Caco-2 (cell line): ENCODE measurements at regions not wholly inside any gene's neighbourhood (a gene's known extent, or its start where the extent isn't known, plus 50 kb on each side); places are given as distances from the start of the nearest gene placed in this dataset.

ENCODE experiments used
- BruUV-seq: library from RNA; stranded (reverse); fragments of 400-500 nt; replicated peaks from 2 replicates; lab custom pipeline; 2021; lab: Mats Ljungman, UMichigan
- CTCF ChIA-PET: fragments of 300-600 bp; sonication (Branson Sonifier 250); formaldehyde crosslinking; loops from one replicate; lab custom pipeline; 2022; ENCODE audit warnings: antibody characterized with exemption; lab: Charles Lee
- POLR2A ChIA-PET: fragments of 300-600 bp; sonication (Branson Sonifier 250); formaldehyde crosslinking; loops from one replicate; lab custom pipeline; 2022; ENCODE audit warnings: antibody characterized with exemption; lab: Charles Lee
- DNase-seq, 2 experiments: peaks; one replicate each; pipeline versions ENCODE4 v3.0.0 to v3.0.0-alpha.2; 2020 to 2022
- H3K27me3 ChIP-seq: replicated peaks from 2 replicates; pipeline ENCODE4 v1.6.0; 2011; ENCODE audit warnings: low read length; ENCODE audit not compliant: control insufficient read depth, insufficient read depth
- H3K36me3 ChIP-seq: 2 replicates; pipeline ENCODE4 v1.5.1; 2011; ENCODE audit warnings: low read length; ENCODE audit not compliant: control insufficient read depth, insufficient read depth
- H3K4me1 ChIP-seq: fragments of 250-450 bp; sonication (Bioruptor Pico); 2 replicates; pipeline ENCODE4 v1.5.1; 2020; ENCODE audit warnings: mild to moderate bottlenecking
- H3K4me3 ChIP-seq: 2 replicates; pipeline ENCODE4 v1.5.1; 2011; ENCODE audit warnings: low read depth, mild to moderate bottlenecking, control low read depth, low read length
- H3K9me3 ChIP-seq: fragments of 250-450 bp; sonication (Bioruptor Pico); 2 replicates; pipeline ENCODE4 v1.5.1; 2020; ENCODE audit warnings: mild to moderate bottlenecking, moderate library complexity
- H3K27ac Mint-ChIP-seq: one replicate; pipeline ENCODE4 v1.8.0; 2022; ENCODE audit warnings: mixed read lengths; ENCODE audit not compliant: unreplicated experiment
- H3K27me3 Mint-ChIP-seq: one replicate; pipeline ENCODE4 v1.8.0; 2022; ENCODE audit warnings: mixed read lengths; ENCODE audit not compliant: insufficient read depth, unreplicated experiment
- H3K36me3 Mint-ChIP-seq: one replicate; pipeline ENCODE4 v1.8.0; 2022; ENCODE audit warnings: mild to moderate bottlenecking, mixed read lengths; ENCODE audit not compliant: insufficient read depth, unreplicated experiment
- H3K4me1 Mint-ChIP-seq: one replicate; pipeline ENCODE4 v1.8.0; 2022; ENCODE audit warnings: low read depth, mixed read lengths; ENCODE audit not compliant: unreplicated experiment
- H3K4me3 Mint-ChIP-seq: one replicate; pipeline ENCODE4 v1.8.0; 2022; ENCODE audit warnings: mild to moderate bottlenecking, moderate library complexity, mixed read lengths; ENCODE audit not compliant: unreplicated experiment
- H3K9me3 Mint-ChIP-seq: one replicate; pipeline ENCODE4 v1.8.0; 2022; ENCODE audit warnings: mixed read lengths; ENCODE audit not compliant: unreplicated experiment
- intact Hi-C: fragments of 100-400 bp; cut with micrococcal nuclease; formaldehyde crosslinking; loops from one replicate; pipeline ENCODE4 v1.10.0; 2022; ENCODE audit not compliant: unreplicated experiment
- TF ChIP-seq, protein P1 (sequence below), 2 experiments: fragments of 200-600 bp in 1 of 2; IDR thresholded peaks; 1 replicate in 1 of 2; 2 replicates in 1 of 2; pipeline versions ENCODE4 v1.5.1 to v1.8.0; 2011 to 2022; ENCODE audit warnings: antibody characterized with exemption in 1 of 2, control low read depth in 1 of 2, inconsistent platforms in 1 of 2, low read depth in 1 of 2, low read length in 1 of 2, mild to moderate bottlenecking in 1 of 2, moderate library complexity in 1 of 2; ENCODE audit not compliant: insufficient read depth in 1 of 2, severe bottlenecking in 1 of 2, unreplicated experiment in 1 of 2

DNA sequence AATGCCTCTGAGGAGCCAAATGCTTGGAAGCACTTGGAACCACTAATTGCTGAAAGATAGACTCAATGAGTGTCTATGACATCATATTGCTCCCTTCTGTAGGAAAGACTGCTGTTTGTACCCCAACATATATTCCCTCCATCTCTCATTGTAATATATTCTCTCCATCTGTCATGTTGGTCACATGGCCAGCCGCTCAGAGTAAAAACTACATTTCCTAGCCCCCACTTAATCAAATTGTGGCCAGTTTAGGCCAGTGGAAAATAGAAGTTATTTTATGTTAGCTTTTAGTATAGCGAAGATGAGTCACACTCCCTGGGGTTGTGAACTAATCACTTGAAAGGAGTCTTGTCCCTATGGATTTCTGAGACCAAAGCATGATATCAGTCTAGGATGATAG, 160.2 kb downstream of the HNMT start:
- TF ChIP-seq, protein P1, sequence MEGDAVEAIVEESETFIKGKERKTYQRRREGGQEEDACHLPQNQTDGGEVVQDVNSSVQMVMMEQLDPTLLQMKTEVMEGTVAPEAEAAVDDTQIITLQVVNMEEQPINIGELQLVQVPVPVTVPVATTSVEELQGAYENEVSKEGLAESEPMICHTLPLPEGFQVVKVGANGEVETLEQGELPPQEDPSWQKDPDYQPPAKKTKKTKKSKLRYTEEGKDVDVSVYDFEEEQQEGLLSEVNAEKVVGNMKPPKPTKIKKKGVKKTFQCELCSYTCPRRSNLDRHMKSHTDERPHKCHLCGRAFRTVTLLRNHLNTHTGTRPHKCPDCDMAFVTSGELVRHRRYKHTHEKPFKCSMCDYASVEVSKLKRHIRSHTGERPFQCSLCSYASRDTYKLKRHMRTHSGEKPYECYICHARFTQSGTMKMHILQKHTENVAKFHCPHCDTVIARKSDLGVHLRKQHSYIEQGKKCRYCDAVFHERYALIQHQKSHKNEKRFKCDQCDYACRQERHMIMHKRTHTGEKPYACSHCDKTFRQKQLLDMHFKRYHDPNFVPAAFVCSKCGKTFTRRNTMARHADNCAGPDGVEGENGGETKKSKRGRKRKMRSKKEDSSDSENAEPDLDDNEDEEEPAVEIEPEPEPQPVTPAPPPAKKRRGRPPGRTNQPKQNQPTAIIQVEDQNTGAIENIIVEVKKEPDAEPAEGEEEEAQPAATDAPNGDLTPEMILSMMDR (IDR thresholded peaks at IDR 0.05; ENCODE audit: insufficient read depth in 1 of 2, low read depth in 1 of 2, low read length in 1 of 2, severe bottlenecking in 1 of 2, unreplicated experiment in 1 of 2) = no peak
- Histone ChIP-seq H3K36me3 (no peaks in the 10 kb centered on the region; the same call in 1 of the 2 replicates), H3K27me3 (no peaks in the 10 kb centered on the region), H3K4me1 (peaks cover 33% of the 10 kb centered on the region), H3K9me3 (no peaks in the 10 kb centered on the region), H3K4me3 (no peak overlapping the region)
- intact Hi-C loops = no loop called here
- Mint-ChIP-seq H3K36me3 (no peaks in the 10 kb centered on the region), H3K27ac (no peak overlapping the region), H3K27me3 (no peaks in the 10 kb centered on the region), H3K4me3 (no peak overlapping the region), H3K9me3 (peaks cover 10% of the 10 kb centered on the region), H3K4me1 (peaks cover 5% of the 10 kb centered on the region)
- no TSS peak for BruUV-seq
- ChIA-PET POLR2A (no interaction called here), CTCF (no interaction called here)
- no peak for DNase-seq

DNA sequence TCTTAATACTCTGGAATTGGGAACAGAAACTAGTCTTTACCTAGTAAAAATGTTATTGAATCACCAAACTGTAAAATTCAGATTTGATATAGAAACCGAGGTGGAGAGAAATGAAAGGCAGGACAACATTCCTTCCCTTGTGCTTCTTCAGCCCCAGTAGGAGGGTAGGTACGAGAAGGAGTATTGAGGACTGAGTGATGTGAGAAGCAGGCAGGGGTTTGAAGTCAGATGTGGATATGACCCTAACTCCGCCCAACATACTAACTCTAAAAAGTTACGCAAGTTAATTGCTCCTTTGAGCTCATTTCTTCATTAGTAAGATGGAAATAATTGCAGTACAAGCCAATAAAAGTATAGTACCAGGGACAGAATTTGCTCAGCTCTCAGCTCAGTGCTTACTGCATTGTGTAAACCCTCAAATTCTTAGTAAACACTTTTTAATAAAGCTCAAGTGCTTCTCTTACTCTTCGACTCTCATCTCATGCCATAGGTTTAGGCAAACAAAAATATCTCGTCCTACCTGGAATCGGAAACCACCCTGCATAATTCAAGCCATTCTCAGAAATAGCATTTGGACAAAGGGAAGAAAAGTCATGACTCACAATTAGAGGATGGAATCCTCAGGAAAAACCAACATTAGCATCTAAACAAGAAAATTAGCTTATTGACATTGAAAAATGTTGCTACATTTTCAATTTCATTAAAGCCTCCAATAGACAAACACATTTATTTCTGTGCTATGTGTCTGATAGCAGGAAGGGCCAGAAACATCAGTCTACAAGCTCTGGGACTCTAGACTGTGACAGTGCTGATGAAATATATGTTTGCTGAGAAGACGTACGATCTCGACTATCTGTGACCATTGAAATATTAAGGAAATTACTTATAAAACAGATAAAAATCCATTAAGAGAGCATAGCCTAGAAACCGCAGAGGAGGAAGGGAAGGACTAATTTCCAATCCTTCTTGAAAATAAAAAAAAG, 161.3 kb downstream of the HNMT start:
- no peak for DNase-seq
- Histone ChIP-seq H3K4me3 (no peak overlapping the region), H3K36me3 (no peaks in the 10 kb centered on the region; the same call in 1 of the 2 replicates), H3K4me1 (peaks cover 33% of the 10 kb centered on the region), H3K27me3 (no peaks in the 10 kb centered on the region), H3K9me3 (no peaks in the 10 kb centered on the region)
- H3K9me3 Mint-ChIP-seq = peaks cover 14% of the 10 kb centered on the region
- no peak overlapping the region for H3K4me3 Mint-ChIP-seq
- no peaks in the 10 kb centered on the region for H3K36me3 Mint-ChIP-seq
- no peak overlapping the region for H3K27ac Mint-ChIP-seq
- intact Hi-C loops = no loop called here
- POLR2A ChIA-PET = no interaction called here
- no TSS peak for BruUV-seq
- H3K4me1 Mint-ChIP-seq = peaks cover 10% of the 10 kb centered on the region
- no peaks in the 10 kb centered on the region for H3K27me3 Mint-ChIP-seq
- TF ChIP-seq, protein P1 (IDR thresholded peaks at IDR 0.05; ENCODE audit: insufficient read depth in 1 of 2, low read depth in 1 of 2, low read length in 1 of 2, severe bottlenecking in 1 of 2, unreplicated experiment in 1 of 2) = no peak
- CTCF ChIA-PET = no interaction called here

DNA sequence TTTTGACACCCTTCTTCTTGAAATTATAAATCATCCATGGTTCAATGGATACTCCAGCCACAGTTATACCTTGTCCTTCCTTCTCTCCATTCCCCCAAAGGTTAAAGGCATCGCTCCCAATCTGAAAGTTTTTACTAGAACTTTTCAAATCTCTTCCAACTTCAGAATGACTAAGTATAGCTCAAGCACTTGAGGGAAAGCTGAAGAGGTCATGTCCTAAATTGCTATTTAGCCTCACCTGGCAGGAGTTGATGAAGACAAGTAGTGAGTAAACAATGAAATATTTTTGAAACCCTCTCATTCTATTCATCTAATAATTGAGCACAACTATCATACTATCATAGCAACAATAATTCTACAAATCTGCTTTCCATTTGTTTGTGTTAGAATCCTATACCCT, 167.8 kb downstream of the HNMT start:
- H3K36me3 Mint-ChIP-seq = no peaks in the 10 kb centered on the region
- no peak overlapping the region for H3K4me3 Mint-ChIP-seq
- Histone ChIP-seq H3K4me3 (no peak overlapping the region), H3K9me3 (no peaks in the 10 kb centered on the region), H3K4me1 (no peaks in the 10 kb centered on the region), H3K27me3 (no peaks in the 10 kb centered on the region), H3K36me3 (no peaks in the 10 kb centered on the region)
- ChIA-PET CTCF (no interaction called here), POLR2A (no interaction called here)
- H3K4me1 Mint-ChIP-seq = peaks cover 10% of the 10 kb centered on the region
- DNase-seq = no peak
- intact Hi-C loops = no loop called here
- BruUV-seq = no TSS peak
- H3K9me3 Mint-ChIP-seq = peaks cover 14% of the 10 kb centered on the region
- TF ChIP-seq, protein P1 (IDR thresholded peaks at IDR 0.05; ENCODE audit: insufficient read depth in 1 of 2, low read depth in 1 of 2, low read length in 1 of 2, severe bottlenecking in 1 of 2, unreplicated experiment in 1 of 2) = no peak
- H3K27me3 Mint-ChIP-seq = no peaks in the 10 kb centered on the region
- no peak overlapping the region for H3K27ac Mint-ChIP-seq
